NCI-H1048 (cell line): ENCODE measurements at regions not wholly inside any gene's neighbourhood (a gene's known extent, or its start where the extent isn't known, plus 50 kb on each side); places are given as distances from the start of the nearest gene placed in this dataset.

Experiments
- DNase-seq: peaks from one replicate; lab custom pipeline; 2025; lab: John Stamatoyannopoulos, UW

DNA sequence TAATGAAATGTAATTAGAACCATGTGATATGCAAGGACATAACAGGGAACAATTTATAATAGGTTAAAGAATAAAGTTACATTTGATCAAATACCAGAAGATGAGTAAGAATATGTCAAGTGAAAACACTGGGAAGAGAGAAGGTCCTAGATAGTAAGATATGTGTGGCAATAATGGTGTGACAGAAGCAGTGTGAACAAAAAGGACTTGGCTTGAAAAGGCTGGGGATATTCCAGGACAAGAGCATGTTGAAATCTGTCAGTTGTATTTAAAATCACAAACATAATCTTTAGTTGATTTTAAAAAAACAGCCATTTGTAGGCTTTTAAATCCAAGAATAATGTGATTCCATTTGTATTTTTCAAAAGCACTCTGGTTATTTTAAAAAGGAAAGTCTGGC lies 1399.9 kb upstream of the SLC39A10 start:
- DNase-seq: no peak

DNA sequence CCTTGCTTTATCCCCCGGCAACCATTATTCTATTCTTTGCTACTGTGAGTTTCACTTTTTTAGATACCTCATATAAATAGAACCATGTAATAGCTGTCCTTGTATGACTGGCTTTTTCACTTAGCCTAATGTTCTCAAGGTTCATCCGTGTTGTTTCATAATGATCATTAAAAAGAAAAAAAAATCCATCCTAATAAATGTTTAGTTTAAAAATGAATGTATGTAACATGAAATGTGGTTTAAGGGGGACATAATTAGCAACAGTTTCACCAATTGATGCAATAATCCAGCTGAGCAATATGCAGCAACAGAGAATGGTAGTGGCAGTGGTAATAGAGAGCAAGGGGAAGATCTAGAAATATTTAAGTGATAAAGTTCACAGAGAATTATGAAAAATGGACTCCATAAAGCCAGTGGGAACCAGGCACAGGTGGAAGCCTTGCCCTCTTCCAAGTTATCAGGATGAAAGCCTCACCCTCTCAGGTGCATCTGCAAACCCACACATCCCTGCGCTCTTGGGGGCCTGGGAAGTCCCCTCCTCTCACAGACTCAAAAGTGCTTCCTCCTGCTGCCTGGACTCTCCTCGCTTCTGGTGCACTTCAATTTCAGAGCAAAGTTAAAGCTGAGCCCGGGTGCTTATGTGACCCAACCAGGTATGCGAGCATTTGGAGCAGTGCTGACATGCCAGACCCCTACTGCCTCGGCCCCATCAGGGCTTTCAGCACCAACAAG lies 1403.3 kb upstream of the SLC39A10 start:
- no peak for DNase-seq

DNA sequence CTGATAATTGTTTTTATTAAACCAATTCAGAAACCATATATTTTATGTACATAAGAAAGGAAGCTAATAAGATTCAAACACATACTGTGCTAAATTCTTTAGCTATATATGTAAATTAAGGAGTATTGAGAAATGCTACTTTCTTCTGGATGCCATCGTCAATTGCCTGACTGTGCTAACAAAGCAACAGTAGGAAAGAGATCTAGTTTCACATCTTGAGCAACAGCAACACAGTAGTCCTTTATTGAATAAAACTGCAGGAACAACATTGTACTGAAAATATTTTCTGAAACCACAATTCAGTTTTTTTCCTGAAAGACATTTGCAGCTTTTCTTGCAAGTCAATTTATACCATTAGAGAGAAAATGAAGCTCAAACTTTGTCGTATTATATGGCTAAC lies 1404.9 kb upstream of the SLC39A10 start:
- no peak for DNase-seq

DNA sequence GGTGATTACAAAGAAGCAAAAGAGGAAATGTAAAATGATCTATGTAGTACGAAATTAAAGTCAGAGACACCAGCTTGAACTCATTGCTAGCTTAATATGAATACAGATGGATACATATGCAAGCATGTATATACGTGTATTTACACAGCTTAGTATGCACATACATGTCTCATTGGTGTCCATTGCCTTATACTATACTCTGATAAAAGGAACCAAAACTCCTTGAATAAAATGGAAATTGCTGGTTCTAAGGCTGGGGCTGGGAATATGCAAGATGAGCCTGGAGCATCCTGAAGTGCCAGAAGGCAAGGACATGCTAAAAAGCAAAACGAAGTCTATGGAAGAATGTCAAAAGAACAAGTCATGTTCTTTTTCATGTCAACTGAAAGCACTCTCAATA lies 1424.4 kb upstream of the SLC39A10 start:
- DNase-seq: no peak

DNA sequence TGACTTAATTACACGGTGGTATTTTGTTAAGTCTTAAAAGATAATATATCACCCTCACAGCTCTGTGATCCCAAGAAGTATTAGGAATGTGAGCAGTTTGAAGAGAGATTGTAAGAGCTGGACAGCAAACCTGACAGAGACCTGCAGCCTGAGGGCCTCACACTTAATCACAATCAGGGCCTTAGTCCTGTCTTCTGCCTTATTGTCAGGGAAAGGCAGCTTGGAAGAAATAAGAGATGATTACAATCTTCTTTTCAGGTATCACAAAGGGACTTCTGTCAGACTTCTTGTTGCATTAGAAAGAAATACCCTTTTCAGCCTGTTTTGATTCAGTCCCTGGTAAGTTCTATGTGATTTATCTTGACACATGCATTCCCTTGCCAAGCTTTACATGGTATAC lies 1433.8 kb upstream of the SLC39A10 start:
- no peak for DNase-seq

DNA sequence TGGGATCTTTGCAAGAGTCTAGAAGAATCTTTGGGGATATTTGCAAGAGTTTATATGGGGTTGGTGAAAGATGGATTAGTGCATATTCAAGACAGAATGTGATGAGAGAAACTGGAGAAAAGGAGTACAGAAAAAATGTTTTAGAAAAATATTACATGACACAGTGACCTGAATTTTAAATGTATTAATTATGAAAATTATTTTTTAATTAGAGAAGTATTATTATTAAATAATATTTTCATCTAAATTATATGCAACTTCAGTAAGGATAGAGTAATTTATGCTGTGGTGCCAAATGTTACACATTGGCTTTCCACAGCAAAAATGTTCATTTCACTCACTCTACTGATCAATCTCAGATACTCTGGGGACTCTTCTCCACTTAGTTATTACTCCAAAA lies 1442.8 kb upstream of the SLC39A10 start:
- no peak for DNase-seq

DNA sequence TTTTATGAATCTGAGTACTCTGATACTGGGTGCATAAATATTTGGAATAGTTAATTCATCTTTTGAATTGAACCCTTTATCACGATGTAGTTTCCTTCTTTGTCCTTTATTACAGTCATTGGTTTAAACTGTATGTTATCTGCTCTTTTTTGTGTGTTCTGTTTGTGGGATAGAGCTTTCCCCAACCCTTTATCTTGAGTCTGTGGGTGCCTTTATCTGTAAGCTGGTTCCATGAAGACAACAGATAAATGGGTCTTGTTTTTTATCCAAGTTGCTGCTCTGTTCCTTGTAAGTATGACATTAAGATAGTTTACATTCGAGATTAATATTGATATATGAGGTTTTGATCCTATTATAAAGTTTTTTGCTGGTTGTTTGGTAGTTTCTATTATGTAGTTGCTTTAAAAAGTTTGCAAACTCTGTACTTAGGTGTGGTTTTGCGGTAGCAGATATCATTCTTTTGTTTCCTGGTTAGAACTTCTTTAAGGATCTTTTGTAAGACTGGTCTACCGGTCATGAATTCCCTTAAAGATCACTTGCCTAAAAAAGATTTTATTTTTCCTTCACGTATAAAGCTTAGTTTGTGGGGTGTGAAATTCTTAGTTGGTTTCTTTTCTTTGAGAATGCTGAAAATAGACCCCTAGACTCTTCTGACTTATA lies 1451.3 kb upstream of the SLC39A10 start:
- no peak for DNase-seq

DNA sequence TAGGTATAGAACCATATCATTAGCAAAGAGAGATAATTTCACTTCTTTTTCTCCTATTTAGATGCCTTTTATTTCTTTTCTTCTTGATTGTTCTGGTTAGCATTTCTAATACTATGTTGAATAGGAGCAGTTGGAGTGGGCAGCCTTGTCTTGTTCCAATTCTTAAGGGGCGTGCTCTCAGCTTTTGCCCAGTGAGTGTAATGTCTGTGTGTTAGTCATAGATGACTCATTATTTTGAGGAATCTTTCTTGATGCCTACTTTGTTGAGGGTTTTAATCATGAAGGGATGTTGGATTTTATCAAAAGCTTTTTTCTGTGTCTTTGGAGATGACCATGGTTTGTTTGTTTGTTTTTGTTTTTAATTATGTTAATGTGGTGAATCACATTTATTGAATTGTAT lies 1453.1 kb upstream of the SLC39A10 start:
- no peak for DNase-seq

DNA sequence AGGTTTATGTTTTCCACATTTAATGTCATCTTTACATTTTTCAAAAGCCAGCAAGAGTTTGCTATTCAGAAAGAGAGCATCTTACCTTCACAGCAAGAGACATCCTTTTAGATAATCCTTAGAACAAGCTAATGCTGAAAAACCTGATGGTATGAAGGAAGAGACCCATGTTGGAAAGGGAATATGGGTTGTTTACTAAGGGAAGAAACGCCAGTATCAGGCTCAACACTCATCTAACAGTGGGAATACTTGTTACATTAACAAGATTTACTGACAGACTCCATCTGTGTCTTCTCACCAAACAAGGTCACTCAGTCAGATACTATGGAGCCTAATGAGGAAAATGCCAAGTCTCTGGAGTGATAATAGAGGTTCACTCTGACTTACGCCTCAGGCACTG lies 1474.1 kb upstream of the SLC39A10 start:
- no peak for DNase-seq

DNA sequence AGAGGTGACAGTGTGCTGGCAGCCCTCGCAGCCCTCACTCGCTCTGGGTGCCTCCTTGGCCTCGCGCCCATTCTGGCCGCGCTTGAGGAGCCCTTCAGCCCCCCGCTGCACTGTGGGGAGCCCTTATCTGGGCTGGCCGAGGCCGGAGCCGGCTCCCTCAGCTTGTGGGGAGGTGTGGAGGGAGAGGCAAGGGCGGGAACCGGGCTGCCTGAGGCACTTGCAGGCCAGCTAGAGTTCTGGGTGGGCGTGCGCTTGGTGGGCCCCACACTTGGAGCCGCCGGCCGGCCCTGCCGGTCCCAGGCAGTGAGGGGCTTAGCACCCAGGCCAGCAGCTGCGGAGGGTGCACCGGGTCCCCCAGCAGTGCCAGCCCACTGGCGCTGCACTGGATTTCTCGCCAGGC lies 1480.9 kb upstream of the SLC39A10 start:
- DNase-seq: no peak

DNA sequence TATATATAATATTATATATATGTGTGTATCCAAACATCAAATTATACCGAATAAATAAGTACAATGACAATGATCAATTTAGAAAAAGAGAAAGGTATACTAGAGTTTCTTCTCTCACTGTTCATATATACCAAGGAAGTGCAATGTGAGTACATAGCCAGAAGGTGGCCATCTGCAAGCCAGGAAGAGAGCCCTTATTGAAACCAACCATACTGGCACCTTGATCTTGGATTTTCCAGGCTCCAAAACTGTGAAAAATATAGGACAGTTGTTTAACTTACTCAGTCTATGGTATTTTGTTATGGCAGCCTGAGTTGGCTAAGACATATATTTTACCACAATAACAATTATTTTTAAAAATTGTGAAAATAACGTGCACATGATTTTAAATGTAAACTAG lies 1490.2 kb upstream of the SLC39A10 start:
- DNase-seq: no peak

DNA sequence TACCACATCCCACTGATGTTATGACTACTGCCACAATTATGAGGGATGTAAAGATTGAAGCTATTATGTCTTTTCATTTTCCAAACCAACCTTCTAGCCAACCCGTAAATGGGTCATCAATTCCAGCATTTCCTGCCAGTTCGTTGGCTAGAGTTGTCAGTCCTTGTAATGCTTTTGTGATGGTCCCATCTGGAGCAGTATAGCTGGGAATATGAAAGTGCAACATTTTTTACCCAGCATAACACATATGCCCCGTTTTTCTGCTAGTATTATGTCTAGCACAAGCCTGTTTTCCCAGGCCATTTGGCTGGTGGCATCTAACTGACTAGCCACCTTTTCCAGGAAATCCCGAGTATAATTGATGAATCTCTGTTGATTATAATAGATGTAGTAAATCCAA lies 1501.6 kb upstream of the SLC39A10 start:
- no peak for DNase-seq

DNA sequence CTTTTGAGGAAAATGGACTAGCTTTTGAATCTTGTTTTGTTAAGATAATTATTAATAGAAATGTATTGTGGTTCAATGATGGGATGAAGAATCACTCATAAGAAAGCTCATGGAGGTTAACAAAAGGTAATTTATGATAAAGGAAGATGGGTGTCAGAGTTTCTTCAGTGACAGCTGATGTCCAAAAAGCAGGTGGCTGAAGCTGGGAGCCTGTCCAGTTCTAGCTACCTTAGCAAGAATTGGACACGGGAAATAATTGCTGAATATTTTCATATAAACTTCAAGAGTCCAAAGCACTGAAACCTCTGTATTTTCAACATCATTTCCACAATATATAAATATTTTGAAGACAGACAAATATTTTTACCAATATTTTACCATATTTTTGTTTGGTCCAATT lies 1505.8 kb upstream of the SLC39A10 start:
- DNase-seq: no peak

DNA sequence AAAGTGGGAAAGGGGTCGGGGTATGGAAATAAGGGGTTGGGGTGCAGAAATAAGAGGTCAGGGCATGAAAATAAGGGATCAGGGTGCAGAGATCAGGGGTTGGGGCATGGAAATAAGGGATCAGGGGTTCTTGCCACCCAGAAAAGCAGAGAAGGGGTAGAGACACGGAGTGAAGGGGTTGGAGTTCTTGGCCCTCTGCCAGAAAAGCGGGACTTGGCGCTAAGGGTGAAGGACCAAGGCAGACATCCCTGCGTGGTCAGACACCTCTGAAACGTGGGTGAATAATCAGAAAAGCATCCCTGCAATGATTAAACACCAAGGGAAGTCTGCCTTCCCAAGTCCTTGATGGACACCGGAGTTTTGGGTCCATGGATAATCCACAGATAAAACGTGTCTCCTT lies 1521.6 kb upstream of the SLC39A10 start:
- no peak for DNase-seq

DNA sequence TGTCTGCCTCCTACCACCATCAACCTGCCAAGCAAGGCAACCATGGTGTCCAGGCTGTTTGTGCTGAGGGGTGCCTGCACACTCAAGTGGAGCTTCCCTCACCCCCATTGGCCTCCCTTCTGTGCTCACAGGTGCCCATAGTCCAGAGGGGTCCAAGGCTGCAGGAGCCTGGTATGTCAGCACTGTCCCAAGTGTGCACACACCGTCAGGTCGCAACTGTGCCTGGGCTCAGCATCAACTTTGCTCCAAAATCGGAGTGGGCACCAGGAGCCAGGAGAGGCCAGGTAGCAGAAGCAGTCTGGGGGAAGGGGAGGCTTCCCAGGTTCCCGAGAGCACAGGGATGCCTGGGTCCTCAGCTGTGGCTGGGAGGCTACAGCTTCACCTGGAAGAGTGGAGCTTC lies 1528.2 kb upstream of the SLC39A10 start:
- DNase-seq: no peak

DNA sequence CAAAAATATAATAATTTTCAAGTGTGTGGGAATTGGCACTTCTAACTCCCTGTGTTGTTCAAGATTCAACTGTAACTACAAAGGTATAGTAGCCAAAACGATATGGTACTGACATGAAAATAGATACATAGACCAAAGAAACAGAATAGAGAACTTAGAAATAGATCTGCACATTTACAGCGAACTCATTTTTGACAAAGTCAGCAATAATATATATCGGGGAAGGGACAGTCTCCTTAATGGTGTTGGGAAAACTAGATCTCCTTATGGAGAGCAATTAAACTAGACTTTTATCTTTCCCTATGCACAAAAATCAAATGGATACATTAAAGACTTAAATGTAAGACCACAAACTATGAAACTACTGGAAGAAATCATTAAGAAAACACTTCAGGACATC lies 1530.6 kb upstream of the SLC39A10 start:
- no peak for DNase-seq

DNA sequence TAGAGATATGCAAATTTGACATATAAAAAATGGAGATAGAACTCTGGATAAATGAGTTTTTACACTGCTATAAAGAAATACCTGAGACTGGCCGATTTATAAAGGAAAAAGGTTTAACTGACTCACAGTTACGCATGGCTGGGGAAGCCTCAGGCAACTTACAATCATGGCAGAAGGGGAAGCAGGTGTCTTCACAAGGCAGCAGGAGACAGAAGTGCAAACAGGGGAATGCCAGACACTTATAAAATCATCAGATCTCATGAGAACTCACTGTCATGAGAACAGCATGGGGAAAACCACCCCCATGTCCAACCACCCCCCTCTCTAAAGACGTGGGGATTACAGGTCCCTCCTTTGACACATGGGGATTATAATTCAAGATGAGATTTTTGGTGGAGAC lies 1540.2 kb upstream of the SLC39A10 start:
- DNase-seq: no peak

DNA sequence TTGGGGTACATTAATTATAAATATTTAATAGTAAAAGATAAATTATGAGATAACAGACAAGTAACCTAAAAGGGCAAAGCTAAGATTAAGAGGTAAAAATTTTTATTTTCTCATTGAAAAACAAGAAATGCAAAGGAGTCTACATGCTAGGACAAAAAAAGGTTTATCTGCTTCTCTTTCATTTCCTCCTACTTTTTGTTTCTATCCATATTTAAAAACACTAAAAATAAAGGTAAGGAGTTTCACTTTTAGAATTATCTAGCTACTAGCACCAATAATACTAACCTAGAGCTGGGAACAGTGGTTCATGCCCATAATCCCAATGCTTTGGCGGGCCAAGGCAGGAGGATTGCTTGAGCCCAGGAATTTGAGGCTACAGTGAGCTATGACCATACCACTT lies 1551.7 kb upstream of the SLC39A10 start:
- no peak for DNase-seq

DNA sequence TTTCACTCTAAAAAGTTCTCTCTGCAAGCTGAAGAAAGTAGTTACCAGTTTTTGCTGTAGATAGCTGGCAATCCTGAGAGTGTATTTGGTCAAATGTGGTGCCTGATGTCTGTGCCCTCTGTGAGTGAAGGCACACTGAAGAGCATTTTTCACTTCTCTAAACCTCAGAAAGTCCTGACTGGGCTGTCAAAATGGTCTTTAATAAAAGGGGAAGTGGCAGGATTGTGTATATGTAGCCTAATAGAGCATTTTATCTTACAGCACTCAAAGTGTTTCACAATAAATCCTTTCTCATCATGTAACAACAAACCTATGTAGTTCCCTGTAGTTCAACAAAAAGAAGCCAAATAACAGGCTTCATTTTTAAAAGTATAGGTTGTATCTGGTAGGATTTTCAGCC lies 1552.3 kb upstream of the SLC39A10 start:
- DNase-seq: no peak

DNA sequence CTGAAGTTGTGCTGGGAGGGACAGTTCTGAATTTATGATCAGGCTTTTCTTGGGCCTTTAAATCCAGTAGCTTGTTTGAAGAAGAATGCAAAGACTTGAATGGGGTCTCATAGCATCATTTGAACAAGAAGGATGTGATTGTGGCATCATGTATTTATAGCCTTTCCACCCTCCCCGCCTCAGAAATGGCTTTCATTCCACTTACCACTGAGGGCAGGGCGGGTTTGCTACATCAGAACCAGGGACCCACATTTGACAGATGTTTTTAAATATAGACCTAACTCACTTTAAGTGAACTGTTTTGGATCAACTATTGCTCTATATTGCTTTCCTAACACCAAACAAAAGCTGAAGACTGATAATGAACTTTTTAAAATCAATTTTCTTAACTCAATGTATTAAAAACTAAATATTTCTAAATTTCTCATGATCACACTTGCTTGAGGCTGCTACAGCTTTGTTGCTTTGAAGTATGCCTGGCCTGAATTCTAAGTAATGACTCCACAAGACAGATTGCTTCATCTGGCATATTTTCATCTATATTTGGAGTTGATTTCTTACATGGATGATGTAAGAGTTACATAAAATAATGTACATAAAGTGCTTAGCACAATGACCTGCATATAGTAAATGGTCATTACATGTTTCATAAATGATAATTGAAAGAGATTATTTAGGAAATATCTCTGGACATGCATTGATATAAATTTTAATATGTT lies 1552.9 kb upstream of the SLC39A10 start:
- DNase-seq: no peak

DNA sequence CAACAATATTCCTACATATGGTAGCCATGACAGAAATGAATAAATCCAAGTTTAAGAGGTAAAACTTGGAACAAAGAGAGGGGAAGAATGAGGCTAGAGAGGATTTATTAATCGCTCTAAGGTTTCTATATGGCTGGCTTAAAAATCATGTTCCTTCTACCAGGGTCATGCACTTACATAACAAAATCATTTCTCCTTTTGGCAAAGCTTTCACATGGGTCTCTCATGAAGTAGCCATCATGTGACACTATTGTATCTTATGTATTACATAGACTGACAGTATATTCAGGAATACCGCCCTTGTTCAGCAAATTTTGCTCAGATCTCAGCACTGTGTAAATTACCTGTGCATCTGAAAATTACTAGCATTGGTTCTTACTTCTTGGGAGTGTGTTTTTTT lies 1554.5 kb upstream of the SLC39A10 start:
- no peak for DNase-seq

DNA sequence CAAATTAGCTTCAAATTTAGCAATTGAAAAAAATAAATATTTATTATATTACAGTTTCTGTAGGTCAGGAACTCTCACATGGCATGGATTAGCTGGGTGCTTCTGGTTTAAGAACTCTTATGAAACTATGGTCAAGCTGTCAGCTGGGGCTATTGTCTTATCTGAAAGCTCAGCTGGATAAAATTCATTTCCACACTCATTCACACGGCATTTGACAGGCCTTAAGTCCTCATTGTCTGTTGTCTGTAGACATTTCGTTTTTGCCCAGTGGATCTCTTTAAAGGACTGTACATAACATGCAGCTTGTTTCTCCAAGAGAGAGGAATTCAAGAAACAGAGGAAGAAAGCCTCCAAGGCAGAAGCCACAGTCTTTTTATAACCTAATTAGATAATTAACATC lies 1556.8 kb upstream of the SLC39A10 start:
- DNase-seq: no peak

DNA sequence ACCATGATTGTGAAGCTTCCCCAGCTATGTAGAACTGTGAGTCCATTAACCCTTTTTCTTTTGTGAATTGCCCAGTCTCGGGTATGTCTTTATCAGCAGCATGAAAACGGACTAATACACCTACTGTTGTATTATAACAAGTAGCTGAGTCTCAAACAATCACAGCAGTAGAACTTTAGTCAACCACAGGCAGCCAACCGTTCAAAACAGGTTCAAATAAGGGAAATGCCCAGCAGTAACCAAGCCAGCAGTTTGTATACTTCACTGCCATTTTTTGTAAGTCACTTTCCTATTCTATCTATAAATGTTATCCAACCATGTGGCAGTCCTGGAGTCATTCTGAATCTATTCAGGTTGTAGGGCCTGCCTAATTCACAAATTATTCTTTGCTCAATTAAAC lies 1560.6 kb upstream of the SLC39A10 start:
- DNase-seq: no peak
